Keratinocyte (primary cell): ENCODE measurements at regions not wholly inside any gene's neighbourhood (a gene's known extent, or its start where the extent isn't known, plus 50 kb on each side); places are given as distances from the start of the nearest gene placed in this dataset.

Experiments
- DNase-seq: peaks from one replicate; pipeline ENCODE4 v3.0.0-alpha.2; 2011; ENCODE audit warnings: low read depth, missing footprints, low spot score
- FAIRE-seq: peaks from 2 replicates; lab custom pipeline; 2011; peaks lifted over from hg19 to GRCh38; lab: Jason Lieb, UNC
- H2AFZ ChIP-seq: 2 replicates; pipeline ENCODE4 v1.6.0; 2012; ENCODE audit warnings: low read length, control low read depth, inconsistent platforms; ENCODE audit not compliant: control insufficient read depth
- H3K27ac ChIP-seq: 2 replicates; pipeline ENCODE4 v1.5.1; 2011; ENCODE audit warnings: low read length; ENCODE audit not compliant: control insufficient read depth, insufficient read depth
- H3K27me3 ChIP-seq: 3 replicates; pipeline ENCODE4 v1.6.0; 2011; ENCODE audit warnings: low read length; ENCODE audit not compliant: control insufficient read depth, insufficient read depth; ENCODE audit errors: extremely low read depth
- H3K36me3 ChIP-seq, 2 experiments: 2 replicates in 1 of 2; 3 replicates in 1 of 2; pipeline ENCODE4 v1.5.1; 2011; ENCODE audit warnings: low read length in 2 of 2, mild to moderate bottlenecking in 1 of 2; ENCODE audit not compliant: control insufficient read depth in 2 of 2, insufficient read depth in 2 of 2; ENCODE audit errors: extremely low read depth in 1 of 2
- H3K4me1 ChIP-seq: 3 replicates; pipeline ENCODE4 v1.5.1; 2011; ENCODE audit warnings: low read length; ENCODE audit not compliant: control insufficient read depth, insufficient read depth; ENCODE audit errors: extremely low read depth
- H3K4me2 ChIP-seq: 3 replicates; pipeline ENCODE4 v1.6.0; 2011; ENCODE audit warnings: low read depth, low read length; ENCODE audit not compliant: control insufficient read depth, insufficient read depth; ENCODE audit errors: extremely low read depth
- H3K4me3 ChIP-seq, 3 experiments: fragments of 200-600 bp in 1 of 3; sonication (generic) in 1 of 3; 2 replicates in 2 of 3; 3 replicates in 1 of 3; pipeline ENCODE4 v1.5.1; 2011 to 2016; ENCODE audit warnings: low read length in 3 of 3, mild to moderate bottlenecking in 3 of 3, control low read depth in 2 of 3, inconsistent platforms in 1 of 3, low read depth in 1 of 3, mixed read lengths in 1 of 3, mixed run types in 1 of 3, moderate library complexity in 1 of 3; ENCODE audit not compliant: control insufficient read depth in 2 of 3, insufficient read depth in 2 of 3; ENCODE audit errors: extremely low read depth in 1 of 3
- H3K79me2 ChIP-seq: 2 replicates; pipeline ENCODE4 v1.6.0; 2012; ENCODE audit warnings: low read length; ENCODE audit not compliant: control insufficient read depth, insufficient read depth
- H3K9ac ChIP-seq: 3 replicates; pipeline ENCODE4 v1.6.0; 2011; ENCODE audit warnings: low read length; ENCODE audit not compliant: control insufficient read depth, insufficient read depth; ENCODE audit errors: extremely low read depth
- H3K9me1 ChIP-seq: 3 replicates; pipeline ENCODE4 v1.6.0; 2011; ENCODE audit warnings: low read length; ENCODE audit not compliant: control insufficient read depth, insufficient read depth; ENCODE audit errors: extremely low read depth
- H3K9me3 ChIP-seq: 2 replicates; pipeline ENCODE4 v1.5.1; 2012; ENCODE audit warnings: low read depth, low read length; ENCODE audit not compliant: control insufficient read depth
- H4K20me1 ChIP-seq: 3 replicates; pipeline ENCODE4 v1.6.0; 2011; ENCODE audit warnings: low read length; ENCODE audit not compliant: control insufficient read depth, insufficient read depth; ENCODE audit errors: extremely low read depth
- CTCF ChIP-seq, 3 experiments: IDR thresholded peaks in 1 of 3; conservative IDR thresholded peaks in 1 of 3; optimal IDR thresholded peaks in 1 of 3; 2 replicates in 2 of 3; 3 replicates in 1 of 3; pipeline versions ENCODE3 to v1.5.1; 2011; ENCODE audit warnings: low read length in 3 of 3, mild to moderate bottlenecking in 3 of 3, moderate library complexity in 2 of 3, control low read depth in 1 of 3, inconsistent platforms in 1 of 3; ENCODE audit not compliant: insufficient read depth in 2 of 3; ENCODE audit errors: extremely low read depth in 1 of 3
- EZH2 ChIP-seq: IDR thresholded peaks from one replicate; pipeline ENCODE4 v1.6.1; 2012; ENCODE audit warnings: inconsistent platforms, mild to moderate bottlenecking, low read length, moderate library complexity
- dilution Hi-C: fragments of 300-500 bp; cut with MboI; formaldehyde crosslinking; loops from one replicate; pipeline ENCODE4 v1.7.0; 2020; ENCODE audit warnings: low sequenced_read_pairs; ENCODE audit not compliant: extremely low pct_ligation_motif_present

- TF ChIP-seq EZH2 (no peak), CTCF (optimal IDR thresholded peaks at IDR 0.05 in 1 of 3, IDR thresholded peaks at IDR 0.05 in 1 of 3, conservative IDR thresholded peaks at IDR 0.05 in 1 of 3; ENCODE audit: extremely low read depth in 1 of 3, insufficient read depth in 2 of 3, low read length in 3 of 3) (no peak)
- FAIRE-seq: no peak
Observed at GRCh38 chr19:30923096-30923495, 426.1 kb downstream of the TSHZ3 start.

GRCh38 chr19:30920222-30920621 lies 429.0 kb downstream of the TSHZ3 start:
- Histone ChIP-seq H3K9me1 (no peaks in the 10 kb centered on the region), H2AFZ (no peak overlapping the region), H3K4me2 (no peak overlapping the region), H3K27ac (no peak overlapping the region), H4K20me1 (no peaks in the 10 kb centered on the region), H3K36me3 (no peaks in the 10 kb centered on the region), H3K9me3 (no peaks in the 10 kb centered on the region), H3K79me2 (no peaks in the 10 kb centered on the region), H3K9ac (no peak overlapping the region), H3K27me3 (no peaks in the 10 kb centered on the region), H3K4me3 (no peak overlapping the region), H3K4me1 (no peaks in the 10 kb centered on the region)
- FAIRE-seq (no peak), DNase-seq (no peak)
- TF ChIP-seq CTCF (optimal IDR thresholded peaks at IDR 0.05 in 1 of 3, IDR thresholded peaks at IDR 0.05 in 1 of 3, conservative IDR thresholded peaks at IDR 0.05 in 1 of 3; ENCODE audit: extremely low read depth in 1 of 3, insufficient read depth in 2 of 3, low read length in 3 of 3) (no peak), EZH2 (no peak)
- dilution Hi-C loops: no loop called here

More at GRCh38 chr19:30923096-30923495, 426.1 kb downstream of the TSHZ3 start:
- Histone ChIP-seq H4K20me1 (no peaks in the 10 kb centered on the region), H3K9ac (no peak overlapping the region), H3K9me1 (no peaks in the 10 kb centered on the region), H3K4me3 (no peak overlapping the region), H3K36me3 (no peaks in the 10 kb centered on the region), H3K27ac (no peak overlapping the region), H2AFZ (no peak overlapping the region), H3K79me2 (no peaks in the 10 kb centered on the region), H3K27me3 (no peaks in the 10 kb centered on the region), H3K9me3 (no peaks in the 10 kb centered on the region), H3K4me2 (no peak overlapping the region), H3K4me1 (no peaks in the 10 kb centered on the region)
- no peak for DNase-seq
- dilution Hi-C loops: no loop called here
